Activated CD4-positive, alpha-beta T cell treated with anti-CD3 and anti-CD28 coated beads, Interleukin-2, amount 10 ng/mL, durations not matched to agents 7 days and 5 days (primary cell): ENCODE measurements at regions not wholly inside any gene's neighbourhood (a gene's known extent, or its start where the extent isn't known, plus 50 kb on each side); places are given as distances from the start of the nearest gene placed in this dataset.
"Not testable (repeated sequence)": the region's sequence is repeated elsewhere in the genome, so short reads cannot be mapped to it uniquely, and the experiment has no call there.

ENCODE experiments used
- CTCF ChIA-PET: fragments of 350-600 bp; sonication (Branson Sonifier 250); formaldehyde crosslinking; loops from one replicate; lab custom pipeline; 2021; ENCODE audit warnings: antibody characterized with exemption; lab: Charles Lee
- POLR2A ChIA-PET: fragments of 350-600 bp; sonication (Branson Sonifier 250); formaldehyde crosslinking; loops from one replicate; lab custom pipeline; 2021; ENCODE audit warnings: antibody characterized with exemption; lab: Charles Lee
- DNase-seq: peaks from one replicate; pipeline ENCODE4 v3.0.0-alpha.2; 2020
- H3K27ac Mint-ChIP-seq: one replicate; pipeline ENCODE4 v1.8.0; 2021; ENCODE audit warnings: mild to moderate bottlenecking, moderate library complexity, mixed read lengths
- H3K27me3 Mint-ChIP-seq: one replicate; pipeline ENCODE4 v1.8.0; 2021; ENCODE audit warnings: mixed read lengths
- H3K36me3 Mint-ChIP-seq: one replicate; pipeline ENCODE4 v1.8.0; 2021; ENCODE audit warnings: low read depth, mixed read lengths
- H3K4me1 Mint-ChIP-seq: one replicate; pipeline ENCODE4 v1.8.0; 2021; ENCODE audit warnings: mixed read lengths
- H3K4me3 Mint-ChIP-seq: one replicate; pipeline ENCODE4 v1.8.0; 2021; ENCODE audit warnings: mild to moderate bottlenecking, moderate library complexity, mixed read lengths
- H3K9me3 Mint-ChIP-seq: one replicate; pipeline ENCODE4 v1.8.0; 2021; ENCODE audit warnings: mixed read lengths

DNA sequence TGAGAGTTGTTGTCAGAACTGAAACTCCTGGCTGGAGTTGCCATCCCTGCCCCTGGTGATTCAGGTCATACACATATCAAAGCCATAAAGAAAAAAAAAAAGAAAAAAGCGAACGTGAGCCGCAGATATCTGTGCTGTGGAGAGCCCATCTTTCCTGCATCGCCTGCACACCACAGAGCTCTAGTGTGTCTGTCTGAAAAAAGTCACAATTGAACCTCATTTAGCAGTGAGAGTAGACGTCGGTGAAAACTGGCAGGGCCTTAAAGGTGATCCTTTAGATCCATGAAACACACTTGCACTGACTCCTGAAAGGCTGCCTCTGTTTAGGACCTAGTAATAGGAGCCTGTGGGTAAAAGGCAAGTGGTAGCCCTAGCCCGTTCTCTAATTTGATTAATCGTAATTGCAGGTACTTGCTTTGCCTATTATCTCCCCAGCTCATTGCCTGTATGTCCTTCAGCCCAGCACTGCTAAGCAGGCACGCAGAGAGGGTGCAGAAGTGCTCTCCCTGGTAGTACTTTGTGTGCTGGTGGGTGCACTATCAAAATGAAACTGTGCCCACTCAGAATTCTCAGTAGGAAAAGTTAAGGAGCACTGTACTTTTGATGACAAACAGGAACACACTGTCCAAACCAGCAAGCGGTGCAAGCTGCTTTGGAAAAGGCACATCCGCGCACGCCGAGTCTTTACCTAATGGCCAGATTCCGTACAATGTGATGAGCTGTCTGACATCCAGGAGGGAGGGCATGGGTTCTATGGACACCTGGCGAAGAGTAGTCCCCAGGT is 103.5 kb upstream of the ASB18 start:
- Mint-ChIP-seq H3K27me3 (peaks cover 71% of the 10 kb centered on the region), H3K9me3 (no peaks in the 10 kb centered on the region), H3K27ac (peak overlapping the region; percentile 76), H3K4me1 (peaks cover 34% of the 10 kb centered on the region), H3K4me3 (peak overlapping the region; percentile 12), H3K36me3 (no peaks in the 10 kb centered on the region)
- ChIA-PET CTCF (interaction anchor here (0.7 kb wide), 1 partner anchor 1257 kb away, joined by 3 read pairs; no protein-coding TSS in a partner anchor), POLR2A (no interaction called here)
- no peak for DNase-seq

DNA sequence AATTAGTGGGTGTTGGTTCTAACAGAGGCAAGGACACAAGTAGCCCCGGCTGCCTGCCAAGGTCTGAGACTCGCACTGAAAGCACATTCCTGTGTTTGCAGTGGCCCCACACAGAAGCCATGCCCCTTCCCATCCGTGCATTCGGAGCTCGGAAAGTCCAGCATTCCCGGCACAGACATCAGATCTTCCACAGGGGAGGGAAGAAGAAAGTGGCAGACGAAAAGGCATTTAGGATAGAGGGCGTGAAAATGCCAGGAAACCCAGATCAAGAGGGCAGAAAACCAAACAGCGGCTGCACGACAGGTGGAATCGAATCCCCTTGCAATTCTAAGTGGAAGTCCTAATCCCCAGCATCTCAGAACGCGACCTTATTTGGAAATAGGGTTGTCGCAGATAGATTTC is 105.5 kb upstream of the ASB18 start:
- no peak for DNase-seq
- POLR2A ChIA-PET = no interaction called here
- Mint-ChIP-seq H3K36me3 (no peaks in the 10 kb centered on the region), H3K27ac (no peak overlapping the region), H3K9me3 (no peaks in the 10 kb centered on the region), H3K27me3 (peaks cover 65% of the 10 kb centered on the region), H3K4me3 (no peak overlapping the region), H3K4me1 (peaks cover 32% of the 10 kb centered on the region)
- CTCF ChIA-PET = no interaction called here

DNA sequence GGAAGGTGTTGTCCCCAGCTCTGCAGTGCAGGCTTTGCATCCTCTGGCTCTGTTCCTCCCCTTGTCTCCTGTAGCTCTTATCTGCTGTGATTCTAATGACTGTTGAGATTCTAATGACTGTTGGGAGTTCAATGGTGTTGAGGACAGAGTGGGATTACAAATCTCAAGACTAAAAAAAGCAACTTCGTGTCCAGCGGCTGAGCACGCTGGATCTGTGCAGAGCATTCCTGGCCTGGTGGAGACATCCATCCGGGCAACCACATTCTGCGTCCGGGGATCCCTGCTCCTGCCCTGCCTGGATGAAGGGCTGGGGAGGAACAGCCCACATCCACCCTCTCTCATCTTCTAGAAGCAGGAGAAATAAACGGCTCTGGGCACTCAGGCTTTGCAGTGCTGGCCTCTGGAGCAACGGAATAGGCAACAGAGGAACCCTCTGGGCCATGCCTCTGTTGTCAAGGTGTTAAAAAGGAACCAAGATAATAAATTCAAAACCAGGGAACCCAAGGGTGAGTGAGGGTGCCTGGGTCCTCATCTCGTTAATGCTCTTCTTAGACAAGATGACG is 106.7 kb upstream of the ASB18 start:
- Mint-ChIP-seq H3K9me3 (no peaks in the 10 kb centered on the region), H3K36me3 (no peaks in the 10 kb centered on the region), H3K27ac (no peak overlapping the region), H3K4me3 (no peak overlapping the region), H3K4me1 (peaks cover 24% of the 10 kb centered on the region), H3K27me3 (peaks cover 60% of the 10 kb centered on the region)
- DNase-seq = no peak
- POLR2A ChIA-PET = no interaction called here
- CTCF ChIA-PET = no interaction called here

DNA sequence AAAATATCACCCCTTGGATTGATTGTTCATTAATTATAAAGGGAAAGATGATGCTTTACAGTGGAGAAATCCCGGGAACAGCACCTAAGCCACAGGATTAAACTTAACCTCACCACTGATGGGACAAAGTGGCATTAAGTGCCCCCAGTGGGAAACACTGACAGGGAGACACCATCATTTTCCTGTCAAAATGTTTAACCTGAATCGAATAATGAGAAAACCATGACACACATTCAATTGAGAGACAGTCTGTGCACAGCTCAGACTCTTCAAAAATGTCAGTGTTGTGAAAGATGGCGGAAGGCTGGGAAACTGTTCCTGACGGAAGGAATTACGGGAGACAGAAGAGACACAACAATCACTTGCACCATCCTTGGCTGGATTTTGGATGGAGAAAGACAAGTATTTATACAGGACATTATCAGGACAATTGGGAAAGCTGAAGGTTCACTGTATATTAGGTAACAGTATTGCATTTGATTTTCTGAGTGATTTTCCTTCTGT is 111.8 kb upstream of the ASB18 start:
- Mint-ChIP-seq H3K4me1 (peaks cover 4% of the 10 kb centered on the region), H3K9me3 (no peaks in the 10 kb centered on the region), H3K4me3 (no peak overlapping the region), H3K36me3 (no peaks in the 10 kb centered on the region), H3K27ac (no peak overlapping the region), H3K27me3 (peaks cover 34% of the 10 kb centered on the region)
- POLR2A ChIA-PET = no interaction called here
- CTCF ChIA-PET = no interaction called here
- DNase-seq = no peak

DNA sequence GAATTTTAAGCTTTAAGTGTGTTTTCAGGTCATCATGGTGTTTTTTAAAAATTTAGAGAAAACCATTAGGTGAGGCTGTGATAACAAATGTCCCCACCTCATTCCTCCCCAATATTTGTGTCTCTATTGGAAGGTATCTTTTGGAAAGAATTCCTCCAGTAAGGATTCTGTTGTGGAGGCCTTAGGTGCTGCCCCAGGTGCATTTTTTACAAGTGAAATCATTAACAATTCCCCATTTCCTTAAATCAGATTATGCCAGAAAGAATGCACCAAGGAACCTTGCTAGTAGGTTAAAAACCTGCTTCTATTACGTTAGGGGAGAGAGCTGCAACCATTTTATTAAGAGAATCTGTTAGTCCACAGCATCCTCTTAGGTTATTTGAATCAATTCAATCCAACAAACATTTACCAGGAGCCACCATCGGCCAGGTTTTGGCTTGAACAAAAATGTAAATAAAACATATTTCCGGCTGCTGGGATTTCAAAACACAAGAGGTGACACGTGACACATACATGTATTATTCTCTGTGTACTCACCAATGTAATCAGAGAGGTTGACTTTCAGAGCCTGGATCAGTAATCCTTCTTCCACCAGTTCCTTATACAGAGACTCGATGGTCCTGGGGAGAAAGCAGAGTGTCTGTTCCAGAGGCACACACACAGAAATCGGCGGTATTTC is 112.5 kb upstream of the ASB18 start:
- Mint-ChIP-seq H3K4me1 (peaks cover 4% of the 10 kb centered on the region), H3K36me3 (no peaks in the 10 kb centered on the region), H3K27me3 (peaks cover 29% of the 10 kb centered on the region), H3K9me3 (no peaks in the 10 kb centered on the region), H3K27ac (no peak overlapping the region), H3K4me3 (no peak overlapping the region)
- ChIA-PET CTCF (no interaction called here), POLR2A (no interaction called here)
- DNase-seq = no peak

DNA sequence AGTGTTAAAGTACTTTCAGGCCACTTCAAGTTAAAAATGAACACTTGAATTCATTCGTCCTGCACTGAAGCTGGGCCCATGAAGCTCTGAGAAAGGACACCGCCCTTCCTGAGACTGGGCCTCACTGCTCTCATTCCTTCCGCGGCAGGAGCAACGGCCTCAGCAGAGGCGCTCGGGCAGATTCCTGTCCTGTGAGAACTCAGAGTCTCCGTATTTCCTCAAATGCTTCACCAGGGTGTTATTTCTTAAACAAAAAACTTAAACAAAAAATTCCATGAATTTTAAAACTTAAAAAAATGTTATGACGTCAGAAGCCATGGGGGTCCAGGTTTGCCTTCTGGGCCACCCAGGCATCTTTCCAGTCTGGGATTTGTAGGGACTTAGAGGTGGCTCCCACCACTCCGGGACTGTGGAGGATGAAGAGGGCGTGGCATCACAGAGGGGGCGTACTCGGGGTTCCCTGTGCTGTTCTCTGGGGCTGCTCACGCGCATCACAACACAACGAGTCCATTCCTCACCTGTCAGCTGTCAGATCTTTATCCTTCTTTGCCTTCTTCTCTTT is 115.9 kb upstream of the ASB18 start:
- Mint-ChIP-seq H3K9me3 (no peaks in the 10 kb centered on the region), H3K27ac (peak overlapping the region; percentile 25), H3K4me1 (peaks cover 1% of the 10 kb centered on the region), H3K27me3 (peaks cover 26% of the 10 kb centered on the region), H3K36me3 (no peaks in the 10 kb centered on the region), H3K4me3 (no peak overlapping the region)
- no peak for DNase-seq
- CTCF ChIA-PET = interaction anchor here (0.6 kb wide), 1 partner anchor 1784 kb away, joined by 3 read pairs; no protein-coding TSS in a partner anchor
- POLR2A ChIA-PET = no interaction called here

DNA sequence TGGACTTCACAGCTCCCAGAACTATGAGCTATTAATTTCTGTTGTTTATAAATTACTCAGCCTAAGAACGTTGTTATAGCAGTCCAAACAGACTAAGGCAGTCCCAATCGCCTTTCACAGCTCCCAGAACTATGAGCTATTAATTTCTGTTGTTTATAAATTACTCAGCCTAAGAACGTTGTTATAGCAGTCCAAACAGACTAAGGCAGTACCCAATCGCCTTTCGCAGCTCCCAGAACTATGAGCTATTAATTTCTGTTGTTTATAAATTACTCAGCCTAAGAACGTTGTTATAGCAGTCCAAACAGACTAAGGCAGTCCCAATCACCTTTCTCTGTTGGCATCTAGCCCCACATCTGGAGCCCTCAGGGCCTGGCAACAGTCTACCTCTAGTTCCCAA is 117.0 kb upstream of the ASB18 start:
- H3K9me3 Mint-ChIP-seq, H3K36me3 Mint-ChIP-seq, CTCF ChIA-PET: not testable (repeated sequence)

DNA sequence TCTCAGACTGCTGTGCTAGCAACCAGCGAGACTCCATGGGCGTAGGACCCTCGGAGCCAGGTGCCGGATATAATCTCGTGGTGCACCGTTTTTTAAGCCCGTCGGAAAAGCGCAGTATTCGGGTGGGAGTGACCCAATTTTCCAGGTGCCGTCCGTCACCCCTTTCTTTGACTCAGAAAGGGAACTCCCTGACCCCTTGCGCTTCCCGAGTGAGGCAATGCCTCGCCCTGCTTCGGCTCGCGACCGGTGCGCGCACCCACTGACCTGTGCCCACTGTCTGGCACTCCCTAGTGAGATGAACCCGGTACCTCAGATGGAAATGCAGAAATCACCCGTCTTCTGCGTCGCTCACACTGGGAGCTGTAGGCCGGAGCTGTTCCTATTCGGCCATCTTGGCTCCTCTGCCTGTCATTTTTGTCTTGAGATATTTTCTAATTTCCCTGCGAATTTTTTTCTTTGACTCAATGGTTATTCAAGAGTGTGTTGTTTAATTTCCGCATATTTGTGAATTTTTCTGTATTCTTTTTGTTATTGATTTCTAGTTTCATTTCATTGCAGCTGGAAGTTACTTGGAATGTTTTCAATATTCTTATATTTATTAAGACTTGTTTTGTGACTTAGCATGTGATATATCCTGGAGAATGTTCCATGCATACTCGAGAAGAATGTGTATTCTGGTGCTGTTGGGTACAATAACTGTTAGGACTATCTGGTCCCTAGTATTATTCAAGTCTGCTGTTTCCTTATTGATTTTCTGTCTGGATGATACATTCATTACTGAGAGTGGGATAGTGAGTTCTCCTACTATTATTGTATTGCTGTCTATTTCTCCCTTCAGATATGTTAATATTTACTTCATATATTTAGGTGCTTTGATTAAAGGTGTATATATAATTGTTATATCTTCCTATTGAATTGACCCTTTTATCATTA is 125.3 kb upstream of the ASB18 start:
- H3K27me3 Mint-ChIP-seq, CTCF ChIA-PET: not testable (repeated sequence)

More for the DNA sequence above, 117.0 kb upstream of the ASB18 start:
- H3K4me1 Mint-ChIP-seq, POLR2A ChIA-PET, H3K27ac Mint-ChIP-seq, H3K4me3 Mint-ChIP-seq, DNase-seq: not testable (repeated sequence)
- H3K27me3 Mint-ChIP-seq = peaks cover 22% of the 10 kb centered on the region

DNA sequence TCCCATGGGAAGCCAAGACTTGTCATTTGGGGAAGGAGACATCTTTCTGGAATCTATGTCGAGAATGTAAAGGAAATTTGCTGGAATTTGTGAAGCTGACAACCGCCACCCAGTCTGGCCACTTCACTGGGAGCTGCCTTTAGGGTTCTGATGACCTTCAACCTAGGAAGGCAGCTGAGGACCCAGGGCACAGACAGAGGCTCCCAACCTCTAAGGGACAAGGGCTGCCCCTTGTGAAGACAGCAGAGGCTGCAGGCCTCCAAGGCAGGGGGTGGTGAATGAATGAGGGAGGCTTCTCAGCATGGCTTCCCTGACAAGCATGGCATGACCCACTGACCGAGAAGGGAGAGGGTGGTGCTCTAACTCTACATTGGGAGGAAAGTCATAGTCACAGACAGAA is 128.9 kb upstream of the ASB18 start:
- no peaks in the 10 kb centered on the region for H3K36me3 Mint-ChIP-seq
- no peaks in the 10 kb centered on the region for H3K4me1 Mint-ChIP-seq
- no peak overlapping the region for H3K4me3 Mint-ChIP-seq
- no peak for DNase-seq
- peaks cover 3% of the 10 kb centered on the region for H3K9me3 Mint-ChIP-seq
- POLR2A ChIA-PET = no interaction called here
- CTCF ChIA-PET = interaction anchor here (0.6 kb wide), 1 partner anchor 971 kb away, joined by 3 read pairs; no protein-coding TSS in a partner anchor
- peak overlapping the region; percentile 61 for H3K27ac Mint-ChIP-seq
- peaks cover 4% of the 10 kb centered on the region for H3K27me3 Mint-ChIP-seq

More for the DNA sequence above, 125.3 kb upstream of the ASB18 start:
- H3K27ac Mint-ChIP-seq, POLR2A ChIA-PET, H3K4me1 Mint-ChIP-seq, H3K9me3 Mint-ChIP-seq, H3K36me3 Mint-ChIP-seq, DNase-seq, H3K4me3 Mint-ChIP-seq: not testable (repeated sequence)

DNA sequence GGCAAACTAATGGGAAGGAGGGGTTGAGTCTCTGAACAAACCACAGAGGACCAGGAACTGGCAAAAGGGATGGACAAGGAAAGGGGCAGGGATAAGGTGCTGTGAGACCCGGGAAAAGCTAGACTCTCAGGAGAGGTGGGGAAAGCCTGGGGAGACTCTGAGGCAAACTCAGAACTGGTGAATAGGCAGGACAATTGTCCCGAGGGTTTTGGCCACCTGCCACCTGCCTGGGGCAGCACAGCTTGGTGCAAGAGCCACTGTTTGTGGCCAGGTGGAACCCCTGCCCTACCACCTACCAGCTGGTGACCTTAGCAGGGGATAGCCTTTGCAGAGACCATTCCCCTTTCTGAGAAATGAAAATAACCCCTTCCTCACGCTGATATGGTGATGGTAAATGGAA is 129.4 kb upstream of the ASB18 start:
- CTCF ChIA-PET = interaction anchor here (0.6 kb wide), 1 partner anchor 971 kb away, joined by 3 read pairs; no protein-coding TSS in a partner anchor

DNA sequence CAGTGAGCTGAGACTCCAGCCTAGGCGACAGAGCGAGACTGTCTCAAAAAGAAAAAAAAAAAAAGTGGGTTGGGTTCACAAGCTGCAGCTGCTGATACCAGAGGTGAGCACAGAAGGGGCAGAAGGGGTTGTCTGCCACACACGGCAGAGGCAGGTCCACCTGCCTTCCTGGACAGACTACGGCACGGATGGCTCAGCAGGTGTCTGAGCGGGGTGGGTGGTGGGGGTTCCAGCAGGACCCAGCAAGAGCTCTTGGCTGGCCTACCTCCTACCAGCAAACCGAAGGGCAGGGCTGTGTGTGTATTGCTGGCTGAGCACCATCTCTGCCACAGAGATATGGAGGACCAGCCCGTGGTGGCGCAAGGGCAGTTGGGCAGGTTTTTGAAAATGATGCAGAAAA is 130.4 kb upstream of the ASB18 start:
- POLR2A ChIA-PET = no interaction called here
- Mint-ChIP-seq H3K27ac (no peak overlapping the region), H3K4me3 (no peak overlapping the region), H3K27me3 (peaks cover 4% of the 10 kb centered on the region), H3K4me1 (no peaks in the 10 kb centered on the region), H3K36me3 (no peaks in the 10 kb centered on the region), H3K9me3 (peaks cover under 1% of the 10 kb centered on the region)
- DNase-seq = no peak
- CTCF ChIA-PET = no interaction called here

More for the DNA sequence above, 129.4 kb upstream of the ASB18 start:
- H3K4me1 Mint-ChIP-seq = no peaks in the 10 kb centered on the region
- peaks cover 3% of the 10 kb centered on the region for H3K9me3 Mint-ChIP-seq
- H3K36me3 Mint-ChIP-seq = no peaks in the 10 kb centered on the region
- H3K27me3 Mint-ChIP-seq = peaks cover 4% of the 10 kb centered on the region
- no peak for DNase-seq
- POLR2A ChIA-PET = no interaction called here
- H3K4me3 Mint-ChIP-seq = no peak overlapping the region
- H3K27ac Mint-ChIP-seq = peak overlapping the region; percentile 61

DNA sequence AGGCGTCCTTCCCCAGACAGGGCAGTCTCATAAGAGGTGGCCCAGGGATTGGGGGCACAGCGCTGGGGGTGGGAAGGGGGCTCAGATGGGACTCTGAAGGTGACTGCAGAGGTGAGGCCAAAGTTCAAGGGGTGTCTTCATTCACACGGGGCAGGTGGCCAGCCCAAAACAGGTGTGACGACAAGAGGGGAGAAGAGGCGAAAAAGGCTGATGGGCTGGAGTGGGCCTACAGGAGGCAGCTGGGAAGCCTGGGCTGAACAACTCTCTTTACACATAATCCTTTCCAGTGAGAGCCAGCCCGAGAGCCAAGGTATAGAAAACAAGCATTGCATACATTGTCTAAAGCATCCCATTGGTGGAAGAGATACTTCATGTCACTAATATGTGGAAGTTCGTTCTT is 130.9 kb upstream of the ASB18 start:
- Mint-ChIP-seq H3K9me3 (no peaks in the 10 kb centered on the region), H3K27me3 (peaks cover 4% of the 10 kb centered on the region), H3K4me3 (no peak overlapping the region), H3K36me3 (no peaks in the 10 kb centered on the region), H3K27ac (no peak overlapping the region), H3K4me1 (no peaks in the 10 kb centered on the region)
- CTCF ChIA-PET = no interaction called here
- POLR2A ChIA-PET = no interaction called here
- no peak for DNase-seq
